ENCODE measurements at regions not wholly inside any gene's neighbourhood (a gene's known extent, or its start where the extent isn't known, plus 50 kb on each side); places are given as distances from the start of the nearest gene placed in this dataset.

DNA sequence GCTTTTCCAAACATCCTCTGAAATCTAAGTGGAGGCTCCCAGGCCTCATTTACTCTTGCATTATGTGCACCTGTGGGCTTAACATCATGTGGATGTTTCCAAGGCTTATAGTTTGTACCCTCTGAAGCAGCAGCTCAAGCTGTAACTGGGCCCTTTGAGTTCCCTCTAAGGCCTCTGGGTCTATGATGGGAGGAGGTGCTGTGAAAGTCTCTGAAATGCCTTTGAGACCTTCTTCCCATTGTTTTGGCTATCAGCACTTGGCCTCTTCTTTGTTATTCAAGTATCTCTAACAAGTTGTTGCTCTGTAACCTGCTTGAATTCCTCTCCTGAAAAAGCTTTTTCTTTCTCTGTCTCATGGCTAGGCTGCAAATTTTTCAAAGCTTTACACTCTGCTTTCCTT lies 58.1 kb upstream of the MYT1L start:
- Histone ChIP-seq H3K9me1 (ENCODE audit: control insufficient read depth, insufficient read depth, low read length) (no peaks in the 10 kb centered on the region), H3K27ac (ENCODE audit: extremely low read depth, low read depth, low read length) (no peak overlapping the region), H3K9me3 (replicated peaks; ENCODE audit: control insufficient read depth, insufficient read depth, low read depth, low read length) (no peaks in the 10 kb centered on the region), H2AFZ (ENCODE audit: low read depth, low read length) (no peak overlapping the region), H3K9ac (ENCODE audit: insufficient read depth in 1 of 2, low read depth in 2 of 2, low read length in 2 of 2) (no peak overlapping the region), H3K4me2 (ENCODE audit: insufficient read depth, low read length) (no peak overlapping the region), H3K27me3 (ENCODE audit: control insufficient read depth in 2 of 2, insufficient read depth in 2 of 2, low read length in 2 of 2) (no peaks in the 10 kb centered on the region), H3K36me3 (ENCODE audit: control insufficient read depth, insufficient read depth, low read length) (no peaks in the 10 kb centered on the region), H3K4me1 (replicated peaks in 1 of 2; ENCODE audit: control insufficient read depth in 2 of 2, insufficient read depth in 2 of 2, low read length in 2 of 2) (no peaks in the 10 kb centered on the region), H3K4me3 (no peak overlapping the region), H3K79me2 (ENCODE audit: control insufficient read depth, insufficient read depth, low read length) (no peaks in the 10 kb centered on the region), H4K20me1 (replicated peaks; ENCODE audit: control insufficient read depth, insufficient read depth, low read length) (no peaks in the 10 kb centered on the region)
- ChIA-PET POLR2A (interaction anchor here (0.6 to 0.7 kb wide), 2 partner anchors 194 to 1289 kb away, joined by 3 read pairs; no protein-coding TSS in a partner anchor), CTCF (ENCODE audit: low intra/inter-chr PET ratio) (no interaction called here)
- in situ Hi-C loops (cut with MboI) (no loop called here), intact Hi-C loops (cut with micrococcal nuclease) (no loop called here)
- DNase-seq (ENCODE audit: extremely low read depth in 1 of 4, low spot score in 3 of 4) = no peak
- no peak for FAIRE-seq
- no TSS peak for BruUV-seq (replicated peaks)
- no peak for TF ChIP-seq CHD1 (IDR thresholded peaks at IDR 0.05; ENCODE audit: low read length)
- no peak for TF ChIP-seq RBM15 (IDR thresholded peaks at IDR 0.05; ENCODE audit: insufficient read depth, low read length)
- TF ChIP-seq MBD2 (IDR thresholded peaks at IDR 0.05; ENCODE audit: borderline replicate concordance, low read depth) = no peak
- TF ChIP-seq BRCA1 (IDR thresholded peaks at IDR 0.05) = no peak
- no peak for TF ChIP-seq BRCA1 (CRISPR knock-in tag; IDR thresholded peaks at IDR 0.05)
- TF ChIP-seq MEF2A (IDR thresholded peaks at IDR 0.05; ENCODE audit: control insufficient read depth, low read depth, low read length) = no peak
- TF ChIP-seq TFAM (CRISPR knock-in tag; conservative IDR thresholded peaks at IDR 0.05) = no peak
- no peak for TF ChIP-seq CCAR2 (IDR thresholded peaks at IDR 0.05; ENCODE audit: low read depth, low read length)
- TF ChIP-seq, protein P1, sequence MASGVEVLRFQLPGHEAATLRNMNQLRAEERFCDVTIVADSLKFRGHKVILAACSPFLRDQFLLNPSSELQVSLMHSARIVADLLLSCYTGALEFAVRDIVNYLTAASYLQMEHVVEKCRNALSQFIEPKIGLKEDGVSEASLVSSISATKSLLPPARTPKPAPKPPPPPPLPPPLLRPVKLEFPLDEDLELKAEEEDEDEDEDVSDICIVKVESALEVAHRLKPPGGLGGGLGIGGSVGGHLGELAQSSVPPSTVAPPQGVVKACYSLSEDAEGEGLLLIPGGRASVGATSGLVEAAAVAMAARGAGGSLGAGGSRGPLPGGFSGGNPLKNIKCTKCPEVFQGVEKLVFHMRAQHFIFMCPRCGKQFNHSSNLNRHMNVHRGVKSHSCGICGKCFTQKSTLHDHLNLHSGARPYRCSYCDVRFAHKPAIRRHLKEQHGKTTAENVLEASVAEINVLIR (CRISPR knock-in tag; IDR thresholded peaks at IDR 0.05) = no peak
- TF ChIP-seq, protein P2, sequence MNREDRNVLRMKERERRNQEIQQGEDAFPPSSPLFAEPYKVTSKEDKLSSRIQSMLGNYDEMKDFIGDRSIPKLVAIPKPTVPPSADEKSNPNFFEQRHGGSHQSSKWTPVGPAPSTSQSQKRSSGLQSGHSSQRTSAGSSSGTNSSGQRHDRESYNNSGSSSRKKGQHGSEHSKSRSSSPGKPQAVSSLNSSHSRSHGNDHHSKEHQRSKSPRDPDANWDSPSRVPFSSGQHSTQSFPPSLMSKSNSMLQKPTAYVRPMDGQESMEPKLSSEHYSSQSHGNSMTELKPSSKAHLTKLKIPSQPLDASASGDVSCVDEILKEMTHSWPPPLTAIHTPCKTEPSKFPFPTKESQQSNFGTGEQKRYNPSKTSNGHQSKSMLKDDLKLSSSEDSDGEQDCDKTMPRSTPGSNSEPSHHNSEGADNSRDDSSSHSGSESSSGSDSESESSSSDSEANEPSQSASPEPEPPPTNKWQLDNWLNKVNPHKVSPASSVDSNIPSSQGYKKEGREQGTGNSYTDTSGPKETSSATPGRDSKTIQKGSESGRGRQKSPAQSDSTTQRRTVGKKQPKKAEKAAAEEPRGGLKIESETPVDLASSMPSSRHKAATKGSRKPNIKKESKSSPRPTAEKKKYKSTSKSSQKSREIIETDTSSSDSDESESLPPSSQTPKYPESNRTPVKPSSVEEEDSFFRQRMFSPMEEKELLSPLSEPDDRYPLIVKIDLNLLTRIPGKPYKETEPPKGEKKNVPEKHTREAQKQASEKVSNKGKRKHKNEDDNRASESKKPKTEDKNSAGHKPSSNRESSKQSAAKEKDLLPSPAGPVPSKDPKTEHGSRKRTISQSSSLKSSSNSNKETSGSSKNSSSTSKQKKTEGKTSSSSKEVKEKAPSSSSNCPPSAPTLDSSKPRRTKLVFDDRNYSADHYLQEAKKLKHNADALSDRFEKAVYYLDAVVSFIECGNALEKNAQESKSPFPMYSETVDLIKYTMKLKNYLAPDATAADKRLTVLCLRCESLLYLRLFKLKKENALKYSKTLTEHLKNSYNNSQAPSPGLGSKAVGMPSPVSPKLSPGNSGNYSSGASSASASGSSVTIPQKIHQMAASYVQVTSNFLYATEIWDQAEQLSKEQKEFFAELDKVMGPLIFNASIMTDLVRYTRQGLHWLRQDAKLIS (CRISPR knock-in tag; IDR thresholded peaks at IDR 0.05) = no peak
- no peak for TF ChIP-seq RFX1 (IDR thresholded peaks at IDR 0.05)
- TF ChIP-seq XRCC3 (IDR thresholded peaks at IDR 0.05) = no peak
- no peak for TF ChIP-seq ILF3 (IDR thresholded peaks at IDR 0.05; ENCODE audit: borderline replicate concordance)
- TF ChIP-seq TCF7 (IDR thresholded peaks at IDR 0.05; ENCODE audit: borderline replicate concordance) = no peak
- ATAC-seq = no peak

Measured in K562 (cell line).